Activated gamma-delta T cell treated with anti-CD3 and anti-CD28 coated beads, Interleukin-2, amount 50 U/mL, for 16 hours (primary cell): ENCODE measurements at regions not wholly inside any gene's neighbourhood (a gene's known extent, or its start where the extent isn't known, plus 50 kb on each side); places are given as distances from the start of the nearest gene placed in this dataset.

Source experiments
- DNase-seq: peaks from one replicate; pipeline ENCODE4 v3.0.0-alpha.2; 2020; ENCODE audit warnings: low read depth

DNA sequence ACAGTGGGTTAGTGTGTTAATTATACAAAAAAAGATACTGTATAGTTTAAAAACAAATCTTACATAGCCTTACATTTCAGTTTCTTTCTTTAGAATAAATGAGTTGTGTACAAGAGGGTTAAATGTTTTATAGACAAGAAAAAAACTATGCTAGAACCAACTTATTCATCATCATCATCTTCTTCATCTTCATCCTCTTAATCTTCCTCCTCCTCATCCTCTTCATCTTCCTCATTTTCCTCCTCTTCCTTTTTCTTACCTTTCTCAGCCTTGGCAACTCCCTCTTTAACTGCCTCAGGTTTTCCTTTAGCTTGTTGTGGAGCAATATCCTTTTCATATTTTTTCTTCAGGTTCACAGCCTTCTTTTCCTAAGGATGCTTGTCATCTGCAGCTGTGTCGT, 53.7 kb downstream of the RPS12 start:
- DNase-seq, result no peak

DNA sequence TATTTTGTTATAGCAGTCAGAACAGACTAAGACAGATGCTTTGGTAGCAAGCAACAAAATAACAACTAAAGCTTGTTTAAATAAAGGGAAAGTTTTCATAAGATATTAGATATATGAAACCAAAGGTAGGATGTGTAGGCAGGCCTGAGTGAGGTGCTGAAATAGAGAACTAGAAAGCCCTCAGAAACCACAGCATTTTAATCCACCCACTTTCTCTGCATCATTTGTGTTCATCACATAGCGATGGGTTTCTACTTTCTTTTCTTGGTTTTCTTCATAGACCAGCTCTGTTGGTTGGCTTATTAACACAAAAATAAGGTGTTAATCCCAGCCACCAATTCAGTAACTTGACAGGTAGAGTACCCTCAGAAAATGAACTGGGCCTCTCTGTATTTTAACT, 58.6 kb downstream of the RPS12 start:
- DNase-seq, result no peak

GRCh38 chr6:132877003-132877402, 62.6 kb downstream of the RPS12 start:
- no peak for DNase-seq

- no peak for DNase-seq
Measured at GRCh38 chr6:132887204-132887603, 72.8 kb downstream of the RPS12 start.

DNA sequence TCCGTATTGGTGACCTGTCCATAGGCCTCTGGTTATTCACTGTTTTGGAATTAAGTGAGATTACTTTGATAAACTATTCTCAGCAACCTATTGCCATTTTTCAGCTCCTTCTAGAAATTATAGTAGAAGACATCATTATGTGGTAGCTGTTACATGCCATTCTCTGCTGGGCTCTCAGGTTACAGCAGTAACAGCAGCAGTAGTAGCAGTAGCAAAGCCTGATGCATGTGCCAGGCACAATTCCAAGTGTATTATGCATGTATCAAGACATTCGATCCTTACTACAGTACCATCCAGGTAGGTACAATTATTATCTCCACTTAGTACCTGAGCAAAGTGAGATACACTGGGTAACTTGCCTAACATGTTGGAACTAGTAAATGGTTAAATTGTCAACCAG, 74.3 kb downstream of the RPS12 start:
- DNase-seq, result no peak

- DNase-seq, result no peak
Measured at GRCh38 chr6:132892929-132893771, 78.8 kb downstream of the RPS12 start.

DNA sequence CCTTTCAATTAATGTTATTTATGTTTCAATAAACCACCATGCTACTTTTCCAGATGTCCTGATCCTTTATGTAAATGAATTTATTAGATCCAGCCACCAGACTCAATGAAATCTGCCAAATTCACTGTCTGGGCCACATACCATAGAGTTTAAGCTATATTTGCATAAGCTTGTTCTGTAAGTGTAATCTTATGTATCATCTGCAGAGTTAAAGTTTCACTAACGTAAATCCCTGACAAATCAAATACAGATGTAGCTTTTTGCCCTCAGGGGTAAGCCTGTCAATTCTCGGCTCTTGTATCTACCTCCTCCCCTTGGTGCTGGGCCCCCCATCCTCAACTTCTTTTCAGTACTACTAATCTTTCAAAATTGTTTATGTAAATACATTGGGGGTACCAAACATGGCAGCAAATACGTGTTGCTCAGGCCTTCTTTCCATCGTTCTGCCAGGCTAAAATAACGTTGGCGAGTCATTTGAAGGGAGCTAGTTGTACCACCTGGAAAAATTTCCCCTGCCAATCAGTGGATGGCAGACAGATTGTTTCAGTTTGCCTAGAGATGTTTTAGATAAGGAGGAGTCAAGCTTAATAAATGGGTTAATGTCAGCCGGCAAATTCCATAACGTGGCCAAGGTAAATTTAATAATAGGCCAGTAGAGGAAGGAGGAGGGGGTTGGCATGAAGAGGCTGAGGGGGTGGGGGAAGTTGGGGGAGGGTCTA, 79.6 kb downstream of the RPS12 start:
- DNase-seq, result no peak

DNA sequence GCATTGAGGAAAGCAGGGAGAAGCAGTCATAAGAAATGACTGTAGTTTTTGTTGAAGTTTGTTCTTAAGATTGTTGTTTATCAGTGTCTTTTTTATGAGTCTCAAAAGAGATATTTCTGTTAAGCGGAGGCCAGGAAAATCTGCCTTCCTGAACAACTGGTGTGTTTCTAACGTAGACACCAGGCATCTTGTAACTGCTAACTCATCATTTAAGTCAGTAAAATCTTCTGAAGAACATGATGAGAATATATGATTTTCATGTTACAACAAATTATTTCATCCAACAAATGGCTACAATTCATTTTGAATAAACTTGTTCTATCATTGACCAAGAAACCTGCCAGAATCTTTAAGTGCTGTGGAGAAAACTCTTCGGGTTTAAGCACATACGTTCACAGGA, 84.0 kb downstream of the RPS12 start:
- no peak for DNase-seq

DNA sequence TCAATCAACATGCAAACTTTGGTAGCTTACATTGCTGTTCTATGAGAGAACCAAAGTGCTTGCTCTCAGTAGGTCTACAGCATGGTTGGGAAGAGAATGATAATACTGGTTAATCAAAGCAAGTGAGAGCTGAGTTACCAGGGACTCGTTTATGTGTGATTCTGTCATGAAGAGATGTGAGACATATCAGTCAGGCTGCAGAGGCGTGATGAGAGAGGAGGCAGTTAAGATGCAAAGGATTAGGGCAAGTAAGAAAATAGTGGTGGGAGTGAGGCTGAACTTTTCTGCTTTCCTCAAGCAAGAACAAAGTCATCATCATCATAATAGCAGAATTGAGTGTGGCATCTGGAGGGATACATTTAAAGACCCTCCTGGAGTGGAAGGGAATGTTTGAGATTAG, 86.5 kb downstream of the RPS12 start:
- DNase-seq, result no peak

GRCh38 chr6:132902901-132903300, 88.5 kb downstream of the RPS12 start:
- DNase-seq, result no peak

- no peak for DNase-seq
Measured at GRCh38 chr6:132907231-132907630, 92.9 kb downstream of the RPS12 start.

DNA sequence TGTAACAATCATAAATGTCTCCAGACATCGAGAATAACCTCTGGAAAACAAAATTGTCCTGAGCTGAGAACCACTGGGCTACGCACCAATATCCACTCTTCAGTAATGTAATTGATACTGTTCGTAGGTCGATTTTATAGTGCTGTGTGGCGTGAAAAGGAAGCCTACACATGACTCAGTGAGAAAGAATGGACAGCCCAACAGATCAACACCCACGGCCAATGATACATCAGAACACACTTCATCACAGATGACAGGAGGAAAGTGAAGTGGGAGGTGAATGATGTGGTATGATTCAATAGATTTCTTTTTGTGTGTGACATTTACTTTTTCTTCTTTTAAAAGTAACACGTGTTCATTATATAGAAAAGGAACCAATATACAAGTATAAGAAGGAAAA, 93.5 kb downstream of the RPS12 start:
- no peak for DNase-seq

DNA sequence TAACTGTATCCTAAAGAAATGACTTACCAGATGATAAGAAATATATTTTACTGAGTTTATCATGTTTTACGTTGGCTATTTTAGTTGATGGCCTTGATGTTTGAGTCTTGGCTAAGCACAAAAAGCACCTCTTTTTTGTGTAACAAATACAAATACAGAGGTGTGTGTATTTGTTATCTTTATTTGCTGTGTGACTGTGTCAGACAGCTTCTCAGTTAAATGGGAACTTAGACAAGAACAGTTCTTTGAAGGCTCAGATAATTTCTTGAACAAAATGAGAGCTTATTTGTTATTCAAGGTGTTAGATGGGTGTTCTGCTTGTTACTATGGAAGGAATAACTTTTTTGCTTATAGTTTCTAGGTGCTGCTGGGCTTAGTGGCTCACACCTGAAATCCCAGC, 95.4 kb downstream of the RPS12 start:
- no peak for DNase-seq

- no peak for DNase-seq
Measured at GRCh38 chr6:132910759-132911158, 96.4 kb downstream of the RPS12 start.

DNA sequence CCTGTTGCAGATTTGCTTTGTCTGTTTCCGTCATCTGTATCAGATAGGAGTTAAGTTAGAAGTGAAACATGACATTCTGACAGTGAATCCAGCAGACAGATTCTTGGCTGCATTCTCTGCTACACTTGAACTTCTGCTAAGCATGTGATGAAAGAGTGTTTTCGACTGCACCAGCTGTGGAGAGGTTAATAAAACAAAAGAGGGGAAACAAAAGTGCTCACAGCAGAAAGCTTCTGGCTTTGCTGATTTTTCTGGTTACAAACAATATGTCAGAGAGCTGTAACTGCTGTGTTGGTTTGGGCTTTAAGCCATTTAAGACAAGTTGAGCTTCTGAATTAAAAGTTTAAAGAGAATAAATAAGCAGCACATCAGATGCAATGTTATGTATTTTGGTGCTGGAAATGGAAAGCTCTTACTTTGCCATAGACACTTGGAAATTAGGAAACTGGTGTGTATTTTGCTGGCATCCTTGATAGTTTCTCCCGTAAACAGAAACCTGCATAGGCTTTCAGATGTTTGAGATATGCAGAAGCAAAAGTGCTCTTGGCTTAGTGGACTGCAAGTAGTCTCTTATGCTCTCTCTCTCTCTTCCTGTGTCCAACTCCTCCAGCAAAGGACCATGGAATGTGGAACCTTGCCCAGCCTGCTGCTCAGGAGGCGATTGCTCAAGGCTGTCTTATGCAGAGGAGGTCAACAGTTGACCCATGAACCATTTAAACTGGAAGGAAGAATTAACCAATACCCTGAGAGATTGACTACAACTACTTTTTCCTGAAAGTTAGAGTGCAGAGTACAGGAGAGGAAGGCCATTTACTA, 104.9 kb downstream of the RPS12 start:
- DNase-seq, result no peak

DNA sequence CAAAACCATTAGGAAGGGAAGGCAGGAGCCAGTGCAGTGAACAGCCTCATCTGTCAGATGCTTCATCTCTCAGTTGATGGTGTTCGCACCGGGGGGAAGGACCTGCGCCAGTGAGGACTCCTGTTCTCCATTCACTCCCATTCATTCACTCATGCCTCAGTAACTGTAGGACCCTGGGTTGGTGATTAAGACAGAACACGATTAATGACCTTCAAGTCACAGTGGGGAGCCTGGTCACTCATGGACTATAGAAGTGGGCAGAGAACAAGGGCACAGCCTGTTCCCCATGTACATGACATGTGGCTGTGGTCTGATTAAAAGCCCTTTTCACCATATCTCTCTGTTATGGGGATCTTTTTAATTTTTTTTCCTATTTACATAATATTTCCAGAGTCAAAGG, 113.3 kb downstream of the RPS12 start:
- DNase-seq, result no peak

GRCh38 chr6:132929141-132929540, 114.8 kb downstream of the RPS12 start:
- DNase-seq, result no peak

- no peak for DNase-seq
Measured at GRCh38 chr6:132931313-132931712, 116.9 kb downstream of the RPS12 start.

GRCh38 chr6:132931936-132932514, 117.7 kb downstream of the RPS12 start:
- no peak for DNase-seq

DNA sequence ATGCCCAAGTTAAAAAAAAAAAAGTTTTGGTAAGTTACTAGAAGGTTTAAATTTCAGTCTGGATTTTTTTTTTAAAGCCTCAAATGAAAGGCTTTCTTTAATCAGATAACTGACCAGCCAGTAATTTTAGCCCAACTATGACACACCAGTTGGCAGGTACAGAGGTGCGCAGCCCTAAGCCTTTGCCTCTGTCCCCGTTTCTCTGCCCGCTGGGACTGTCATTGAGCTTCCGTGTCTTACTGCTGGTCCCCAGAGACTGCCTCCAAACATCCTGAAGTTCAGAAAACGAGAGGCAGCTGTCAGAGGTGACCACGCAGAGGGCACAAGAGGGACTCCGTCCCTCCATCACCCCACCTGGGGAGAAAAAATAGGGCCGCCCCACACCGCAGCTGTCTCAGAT, 118.2 kb downstream of the RPS12 start:
- DNase-seq, result no peak

- no peak for DNase-seq
Measured at GRCh38 chr6:132933090-132933489, 118.7 kb downstream of the RPS12 start.

DNA sequence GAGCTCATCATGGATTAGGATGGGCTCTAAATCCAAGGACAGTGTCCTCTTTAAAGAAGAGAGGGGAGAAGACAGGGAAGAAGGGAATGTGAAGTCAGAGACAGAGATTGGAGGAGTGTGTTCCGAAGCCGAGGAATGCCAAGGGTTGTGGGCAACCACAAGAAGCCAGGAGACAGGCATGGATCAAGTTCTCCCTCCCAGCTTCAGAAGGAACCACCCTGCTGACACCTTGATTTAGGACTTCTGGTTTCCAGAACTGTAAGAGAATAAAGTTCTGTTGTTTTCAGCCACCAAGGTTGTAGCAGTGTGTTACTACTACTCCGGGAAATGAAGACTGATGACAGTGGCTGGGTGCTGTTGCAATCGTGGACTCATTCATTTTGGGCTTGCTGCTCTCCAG, 120.1 kb downstream of the RPS12 start:
- no peak for DNase-seq
